HG03520 (cell line): ENCODE measurements at regions not wholly inside any gene's neighbourhood (a gene's known extent, or its start where the extent isn't known, plus 50 kb on each side); places are given as distances from the start of the nearest gene placed in this dataset.
A peak's percentile ranks its signal among the peaks of the same experiment; 100 is the strongest.

ENCODE experiments used
- ATAC-seq: cut with Tn5 transposase; IDR thresholded peaks from one replicate; pipeline ENCODE4 v1.9.1; 2021; ENCODE audit warnings: mild to moderate bottlenecking, moderate library complexity; ENCODE audit not compliant: unreplicated experiment

GRCh38 chr13:47092202-47092601 lies 195.3 kb upstream of the HTR2A start:
- ATAC-seq, result no peak

- no peak for ATAC-seq
Observed at GRCh38 chr13:47087841-47088240, 191.0 kb upstream of the HTR2A start.

- ATAC-seq, result no peak
Observed at GRCh38 chr13:47087241-47087640, 190.4 kb upstream of the HTR2A start.

DNA sequence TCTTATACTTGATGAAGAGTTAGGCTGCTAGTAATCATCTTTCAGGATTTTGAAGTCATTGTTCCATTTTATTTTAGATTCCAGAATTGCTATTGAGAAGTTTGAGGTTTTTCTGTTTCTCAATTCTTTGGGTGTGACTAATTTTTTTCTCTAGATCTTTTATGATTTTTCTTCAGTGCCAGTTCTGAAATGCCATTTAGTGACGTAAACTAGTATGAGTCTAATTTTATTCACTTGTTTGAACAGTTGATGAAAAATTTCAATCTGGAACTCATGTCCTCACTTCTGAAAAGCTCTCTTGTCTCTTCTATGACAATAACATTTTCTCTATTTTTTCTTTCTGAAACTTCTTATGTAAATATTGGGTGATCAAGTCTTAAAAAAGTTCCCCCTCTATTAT lies 188.5 kb upstream of the HTR2A start:
- ATAC-seq, result no peak

DNA sequence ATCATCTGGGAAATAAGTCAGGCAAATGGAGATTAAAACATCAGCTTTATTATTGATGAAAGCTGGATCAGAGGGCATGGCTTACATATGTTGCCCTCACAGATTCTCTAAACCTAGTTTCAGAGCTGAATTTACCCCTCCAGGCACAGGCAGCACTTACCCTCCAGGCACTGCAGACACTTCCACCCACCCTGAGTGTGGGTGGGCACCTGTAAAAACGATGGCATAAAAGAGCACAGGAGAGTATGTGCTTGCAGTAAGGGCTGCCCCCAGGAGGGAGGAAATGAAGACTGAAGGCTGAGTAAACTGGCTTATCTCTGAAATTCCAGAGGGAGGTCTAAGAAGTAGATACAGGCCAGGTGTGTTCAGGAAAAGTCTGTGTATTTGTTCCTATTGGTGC lies 185.0 kb upstream of the HTR2A start:
- no peak for ATAC-seq

GRCh38 chr13:47081246-47081645 lies 184.4 kb upstream of the HTR2A start:
- ATAC-seq, result no peak

GRCh38 chr13:47080621-47081020 lies 183.8 kb upstream of the HTR2A start:
- ATAC-seq, result no peak

GRCh38 chr13:47076500-47076899 lies 179.6 kb upstream of the HTR2A start:
- ATAC-seq, result no peak

DNA sequence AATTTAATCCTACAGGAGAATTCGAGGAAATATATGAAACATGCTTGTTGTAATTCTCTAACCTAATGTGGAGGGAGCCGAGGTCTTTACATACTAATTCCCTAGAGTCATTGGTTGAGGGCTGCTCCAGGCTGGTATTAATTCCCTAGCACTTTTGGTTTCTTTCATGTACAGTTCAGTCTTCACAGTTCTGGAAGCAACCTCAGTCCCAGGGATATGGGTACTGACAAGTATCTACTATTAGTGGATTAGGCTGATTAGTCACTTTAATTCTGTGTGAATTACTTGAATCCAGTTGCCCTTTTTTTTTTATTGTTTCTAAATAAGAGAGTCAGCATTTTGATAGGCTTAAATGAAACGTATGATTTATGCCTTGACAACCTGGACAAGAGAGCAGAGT lies 172.3 kb upstream of the HTR2A start:
- ATAC-seq, result no peak

- no peak for ATAC-seq
Observed at GRCh38 chr13:47067306-47067705, 170.5 kb upstream of the HTR2A start.

GRCh38 chr13:47066226-47066625 lies 169.4 kb upstream of the HTR2A start:
- ATAC-seq, result no peak

GRCh38 chr13:47064381-47064780 lies 167.5 kb upstream of the HTR2A start:
- ATAC-seq, result no peak

GRCh38 chr13:47049276-47049989 lies 152.6 kb upstream of the HTR2A start:
- no peak for ATAC-seq

DNA sequence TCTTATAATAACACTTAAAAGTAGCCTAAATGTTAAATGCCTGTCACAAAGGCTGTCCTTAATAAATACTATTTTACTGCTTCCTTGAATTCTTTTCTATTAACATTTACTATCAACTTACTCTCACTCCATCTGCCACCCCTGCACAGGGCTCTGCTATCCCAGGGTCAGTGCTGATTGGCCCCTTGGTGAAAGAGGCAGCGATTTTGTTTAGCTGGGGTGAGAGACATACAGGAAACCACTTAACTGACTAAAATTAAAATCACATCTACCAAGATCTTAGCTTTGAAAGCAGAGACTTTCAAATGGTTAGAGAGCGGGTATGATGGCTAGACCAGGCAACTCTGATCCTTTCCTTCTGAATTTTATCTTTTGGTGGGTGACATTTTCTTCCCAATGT lies 149.9 kb upstream of the HTR2A start:
- no peak for ATAC-seq

- ATAC-seq, result no peak
Observed at GRCh38 chr13:47044842-47045241, 148.0 kb upstream of the HTR2A start.

DNA sequence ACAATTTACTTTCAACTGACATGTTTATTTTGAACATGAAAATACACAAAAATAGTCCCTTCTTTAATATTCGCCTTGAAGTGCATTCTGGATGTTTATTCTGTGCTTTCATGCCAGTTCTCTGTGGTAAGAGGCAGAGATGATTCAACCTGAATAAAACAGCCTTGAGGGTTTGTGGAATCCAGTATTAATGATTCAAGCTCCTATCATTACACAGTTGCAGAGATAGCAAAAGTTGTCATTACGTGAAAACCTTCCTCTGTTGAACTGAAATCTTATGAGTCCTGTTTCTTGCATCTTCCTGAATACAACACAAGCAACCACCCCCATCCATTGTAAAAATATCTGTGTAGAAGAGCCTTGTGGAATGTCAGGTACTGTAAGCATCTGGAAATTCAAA lies 142.3 kb upstream of the HTR2A start:
- ATAC-seq, result no peak

GRCh38 chr13:47038188-47038587 lies 141.3 kb upstream of the HTR2A start:
- no peak for ATAC-seq

DNA sequence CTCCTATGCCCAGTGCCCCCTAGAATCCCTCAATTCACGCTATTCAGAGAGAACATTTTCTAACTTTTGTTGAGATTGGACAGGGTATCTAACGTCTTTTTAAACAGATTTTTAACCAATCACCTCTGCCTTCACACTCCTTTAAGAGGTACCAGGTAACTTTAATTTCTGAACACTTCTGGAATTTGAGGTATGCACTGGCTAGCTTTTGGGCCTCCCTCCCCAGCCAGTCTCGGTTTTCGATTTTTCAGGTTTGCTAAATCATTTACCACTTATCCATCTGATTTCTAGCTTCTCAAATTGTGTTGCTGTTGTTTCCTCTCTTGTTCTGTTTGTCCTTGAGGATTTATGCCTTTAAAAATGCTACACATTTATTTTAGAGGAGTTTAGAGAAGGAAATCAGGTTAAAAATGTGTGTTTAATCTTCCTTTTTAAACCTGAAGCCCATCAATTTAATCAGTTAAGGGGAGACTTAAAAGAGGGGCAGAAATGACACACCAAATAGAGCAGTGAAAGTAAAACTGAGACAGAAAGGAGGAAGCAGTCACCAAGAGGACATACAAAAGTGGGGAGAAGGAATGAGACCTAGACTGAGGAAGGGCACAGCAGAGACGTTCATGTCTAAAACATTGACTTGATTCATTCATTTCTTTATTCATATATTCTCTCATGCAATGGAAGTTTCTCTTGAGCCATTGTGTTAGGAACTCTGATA lies 139.6 kb upstream of the HTR2A start:
- peak; percentile 98 for ATAC-seq

- ATAC-seq, result no peak
Observed at GRCh38 chr13:47033216-47033615, 136.4 kb upstream of the HTR2A start.

- no peak for ATAC-seq
Observed at GRCh38 chr13:47027780-47028437, 131.1 kb upstream of the HTR2A start.

- no peak for ATAC-seq
Observed at GRCh38 chr13:47025791-47026447, 129.1 kb upstream of the HTR2A start.

- no peak for ATAC-seq
Observed at GRCh38 chr13:47019977-47020376, 123.1 kb upstream of the HTR2A start.
